Hepatic stellate cell (primary cell): ENCODE measurements at regions not wholly inside any gene's neighbourhood (a gene's known extent, or its start where the extent isn't known, plus 50 kb on each side); places are given as distances from the start of the nearest gene placed in this dataset.

ENCODE experiments used
- DNase-seq: peaks from one replicate; pipeline ENCODE4 v3.0.0; 2011; ENCODE audit warnings: low spot score

GRCh38 chr6:124877468-124877867 lies 84.8 kb upstream of the RNF217 start:
- no peak for DNase-seq

GRCh38 chr6:124879110-124879991 lies 82.9 kb upstream of the RNF217 start:
- no peak for DNase-seq

DNA sequence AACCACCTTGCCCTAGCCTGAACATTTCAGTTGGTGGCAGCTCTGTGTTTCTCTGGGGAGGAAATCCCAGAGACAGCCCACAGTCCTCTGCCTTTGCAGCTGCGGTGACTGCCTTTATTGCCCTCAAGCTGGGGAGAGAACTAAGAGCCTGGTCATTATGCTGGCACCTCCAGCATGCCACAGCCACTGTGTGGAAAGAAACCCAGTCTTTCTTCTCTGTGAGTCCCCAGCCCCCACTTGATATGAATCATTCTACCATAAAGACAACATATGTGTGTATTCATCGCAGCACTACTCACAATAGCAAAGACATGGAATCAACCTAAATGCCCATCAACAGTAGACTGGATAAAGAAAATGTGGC lies 82.3 kb upstream of the RNF217 start:
- no peak for DNase-seq

DNA sequence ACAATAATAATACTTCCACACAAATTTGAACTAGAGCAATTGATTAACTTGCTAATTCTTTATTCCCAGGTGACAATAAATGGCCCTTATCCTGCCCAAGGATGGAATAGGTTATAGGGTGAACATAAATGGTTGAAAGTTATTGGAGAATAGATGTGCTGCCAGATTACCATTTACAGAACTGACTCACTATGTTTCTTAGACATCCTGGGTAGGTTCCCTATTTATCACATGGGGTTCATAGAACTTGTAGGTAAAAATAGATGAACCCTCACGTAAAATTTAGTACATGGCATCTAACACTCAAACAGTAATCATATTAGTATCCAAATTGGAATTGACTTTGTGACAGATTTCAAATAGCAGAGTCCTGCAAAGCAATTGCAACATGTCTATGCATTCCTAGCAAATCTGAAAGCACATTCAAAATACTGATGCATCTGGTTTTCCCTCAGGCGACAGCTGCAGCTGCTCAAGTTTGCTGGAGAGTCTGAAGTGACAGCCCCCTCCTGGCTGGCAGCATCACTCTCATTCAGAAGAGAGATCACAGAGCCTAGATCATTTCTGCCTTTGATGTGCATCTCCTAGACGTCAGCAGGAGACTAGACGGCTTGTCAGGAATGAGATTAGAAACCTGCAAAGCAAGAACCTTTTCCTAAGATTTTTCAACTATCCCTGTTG lies 80.2 kb upstream of the RNF217 start:
- peak; percentile 36 for DNase-seq

- no peak for DNase-seq
Observed at GRCh38 chr6:124882579-124883393, 79.5 kb upstream of the RNF217 start.

DNA sequence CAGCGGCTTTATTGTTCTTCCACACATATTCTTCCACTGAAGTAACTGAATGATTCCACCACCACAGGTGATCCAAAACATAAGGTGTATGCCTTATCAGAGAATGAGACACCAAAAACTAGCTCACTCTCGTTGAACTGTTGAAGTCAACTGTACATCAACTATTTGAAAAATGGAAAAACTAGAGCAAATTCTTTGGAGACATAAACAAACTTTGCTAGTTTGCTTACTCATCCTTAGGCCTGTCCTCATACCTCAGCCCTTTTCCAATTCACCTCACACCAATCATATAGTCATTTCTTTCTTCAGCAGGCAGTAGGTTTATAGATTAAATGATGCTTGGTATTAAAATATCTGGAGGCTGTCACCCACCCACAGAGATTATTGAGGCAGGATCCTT lies 77.1 kb upstream of the RNF217 start:
- DNase-seq: no peak

- DNase-seq: no peak
Observed at GRCh38 chr6:124887872-124888580, 74.2 kb upstream of the RNF217 start.

GRCh38 chr6:124888581-124889371 lies 73.5 kb upstream of the RNF217 start:
- DNase-seq: peak; percentile 21

DNA sequence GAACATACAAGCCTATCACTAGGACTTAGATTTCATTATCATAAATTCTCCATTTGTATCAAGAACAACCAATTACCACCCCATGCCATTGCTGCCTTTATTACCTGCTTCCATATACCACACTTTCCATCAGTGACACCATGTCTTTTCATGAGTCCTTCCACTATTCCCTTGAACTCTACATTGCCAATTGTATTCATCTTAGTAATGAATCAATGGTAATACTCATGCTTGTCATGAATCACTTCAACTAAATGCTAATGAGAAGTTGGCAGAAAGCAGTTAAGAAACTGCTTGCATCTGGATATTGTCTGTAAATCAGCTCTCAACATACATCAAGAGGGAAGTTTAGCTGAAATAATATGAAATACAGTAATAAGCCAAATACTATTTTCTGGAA lies 61.2 kb upstream of the RNF217 start:
- no peak for DNase-seq

DNA sequence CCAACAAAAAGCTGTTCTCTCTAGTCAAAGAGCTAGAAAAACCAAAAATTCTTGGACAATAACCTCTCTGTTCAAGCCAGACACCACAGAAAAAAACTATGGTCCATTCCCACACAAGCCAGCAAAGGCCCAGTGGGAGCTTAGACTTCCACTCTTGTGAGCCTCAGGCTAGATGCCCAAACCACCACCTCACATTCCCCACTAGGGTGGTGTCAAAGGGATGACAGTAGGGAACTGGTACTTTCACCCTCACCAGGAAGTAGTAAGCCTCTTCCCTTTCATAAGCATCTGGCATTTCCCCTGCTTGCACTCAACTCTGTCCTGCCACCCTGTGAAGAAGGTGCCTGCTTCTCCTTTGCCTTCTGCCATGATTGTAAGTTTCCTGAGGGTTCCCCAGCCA lies 58.4 kb upstream of the RNF217 start:
- DNase-seq: no peak

DNA sequence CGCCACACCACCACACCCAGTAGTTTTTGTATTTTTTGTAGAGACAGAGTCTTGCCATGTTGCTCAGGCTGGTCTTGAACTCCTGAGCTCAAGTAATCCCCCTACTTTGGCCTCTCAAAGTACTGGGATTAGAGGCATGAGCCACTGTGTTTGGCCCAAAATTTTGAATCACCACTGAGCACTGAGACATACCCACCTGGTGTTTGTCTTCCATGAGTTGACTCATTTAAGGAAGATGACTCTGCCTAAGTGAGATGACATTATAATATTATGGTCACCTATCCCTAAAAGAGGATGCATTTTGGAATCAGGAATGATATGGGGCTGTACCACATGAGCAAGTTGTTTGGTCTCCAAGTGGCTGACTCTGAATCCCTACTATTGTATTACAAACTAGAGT lies 54.6 kb upstream of the RNF217 start:
- DNase-seq: no peak
